ENCODE measurements at regions not wholly inside any gene's neighbourhood (a gene's known extent, or its start where the extent isn't known, plus 50 kb on each side); places are given as distances from the start of the nearest gene placed in this dataset.

GRCh38 chr7:51759985-51760384 lies 443.4 kb upstream of the COBL start:
- no peak for TF ChIP-seq EP300 (IDR thresholded peaks at IDR 0.05; ENCODE audit: borderline replicate concordance)
- TF ChIP-seq EGR1 (IDR thresholded peaks at IDR 0.05), result no peak
- TF ChIP-seq MAX (IDR thresholded peaks at IDR 0.05), result no peak
- no peak for TF ChIP-seq USF1 (IDR thresholded peaks at IDR 0.05)
- TF ChIP-seq TAF1 (IDR thresholded peaks at IDR 0.05; ENCODE audit: low read depth), result no peak
- TF ChIP-seq RAD21 (IDR thresholded peaks at IDR 0.05; ENCODE audit: low read depth), result no peak
- TF ChIP-seq YY1 (IDR thresholded peaks at IDR 0.05; ENCODE audit: low read depth), result no peak
- TF ChIP-seq TEAD4 (IDR thresholded peaks at IDR 0.05), result no peak

Data from Ishikawa (cell line).